Parathyroid adenoma (tissue), 2 donors: ENCODE measurements at regions not wholly inside any gene's neighbourhood (a gene's known extent, or its start where the extent isn't known, plus 50 kb on each side); places are given as distances from the start of the nearest gene placed in this dataset.

Experiments
- H2AFZ ChIP-seq: fragments of 300-600 bp; sonication (generic); one replicate; pipeline ENCODE4 v1.7.0; 2017; ENCODE audit warnings: antibody characterized with exemption, mild to moderate bottlenecking
- H3K27ac ChIP-seq: fragments of 300-600 bp; sonication (generic); one replicate; pipeline ENCODE4 v1.7.0; 2017
- H3K27me3 ChIP-seq: fragments of 300-600 bp; sonication (generic); one replicate; pipeline ENCODE4 v1.7.0; 2017; ENCODE audit warnings: low read length; ENCODE audit not compliant: control insufficient read depth, insufficient read depth
- H3K36me3 ChIP-seq: fragments of 300-600 bp; sonication (generic); one replicate; pipeline ENCODE4 v1.7.0; 2017; ENCODE audit warnings: low read length; ENCODE audit not compliant: control insufficient read depth, insufficient read depth
- H3K4me1 ChIP-seq: fragments of 300-600 bp; sonication (generic); one replicate; pipeline ENCODE4 v1.7.0; 2017; ENCODE audit warnings: control low read depth
- H3K4me2 ChIP-seq: fragments of 300-600 bp; sonication (generic); one replicate; pipeline ENCODE4 v1.7.0; 2017; ENCODE audit warnings: low read length
- H3K4me3 ChIP-seq: fragments of 300-600 bp; sonication (generic); one replicate; pipeline ENCODE4 v1.7.0; 2017; ENCODE audit warnings: low read depth, low read length
- H3K79me2 ChIP-seq: fragments of 300-600 bp; sonication (generic); one replicate; pipeline ENCODE4 v1.7.0; 2017; ENCODE audit warnings: control low read depth
- H3K9ac ChIP-seq: fragments of 300-600 bp; sonication (generic); one replicate; pipeline ENCODE4 v1.7.0; 2017; ENCODE audit warnings: mild to moderate bottlenecking
- H3K9me3 ChIP-seq: fragments of 300-600 bp; sonication (generic); one replicate; pipeline ENCODE4 v1.7.0; 2017; ENCODE audit warnings: low read length; ENCODE audit not compliant: control insufficient read depth
- CTCF ChIP-seq: fragments of 300-600 bp; sonication (generic); IDR thresholded peaks from one replicate; pipeline ENCODE4 v1.7.0; 2017; ENCODE audit warnings: antibody characterized with exemption, mild to moderate bottlenecking
- donor health status: primary hyperparathyroidism.

- Histone ChIP-seq H3K36me3 (no peaks in the 10 kb centered on the region), H3K9me3 (no peaks in the 10 kb centered on the region), H3K9ac (no peak overlapping the region), H3K4me3 (no peak overlapping the region), H2AFZ (no peak overlapping the region), H3K27ac (no peak overlapping the region), H3K79me2 (no peaks in the 10 kb centered on the region), H3K4me1 (no peaks in the 10 kb centered on the region), H3K4me2 (no peak overlapping the region), H3K27me3 (no peaks in the 10 kb centered on the region)
- TF ChIP-seq CTCF, result no peak
Measured at GRCh38 chr9:91144769-91145168, 216.9 kb downstream of the AUH start.

DNA sequence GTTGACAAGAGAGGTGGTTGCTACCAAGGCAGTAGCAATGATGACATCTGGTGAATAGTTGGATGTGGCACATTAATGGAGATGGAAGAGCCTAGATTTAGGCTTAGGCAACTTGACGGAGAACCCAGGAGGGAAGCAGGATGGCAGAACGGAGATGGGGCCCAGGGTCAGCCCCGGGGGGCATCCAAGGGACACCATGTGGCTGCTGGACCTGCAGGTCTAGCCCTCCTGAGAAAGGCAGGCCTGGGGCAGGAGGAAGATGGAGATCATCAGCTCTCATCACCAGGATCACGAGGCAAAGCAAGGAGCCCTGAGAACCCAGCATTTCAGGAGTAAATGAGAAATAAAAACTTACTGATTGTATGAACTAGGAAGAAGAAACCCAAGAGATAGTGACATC lies 216.2 kb downstream of the AUH start:
- no peak overlapping the region for H3K27ac ChIP-seq
- no peak for TF ChIP-seq CTCF
- H3K4me1 ChIP-seq, result no peaks in the 10 kb centered on the region
- H3K4me2 ChIP-seq, result no peak overlapping the region
- no peak overlapping the region for H3K4me3 ChIP-seq
- no peaks in the 10 kb centered on the region for H3K36me3 ChIP-seq
- no peak overlapping the region for H3K9ac ChIP-seq
- no peaks in the 10 kb centered on the region for H3K79me2 ChIP-seq
- no peak overlapping the region for H2AFZ ChIP-seq
- no peaks in the 10 kb centered on the region for H3K27me3 ChIP-seq
- no peaks in the 10 kb centered on the region for H3K9me3 ChIP-seq

GRCh38 chr9:91146391-91147019 lies 215.2 kb downstream of the AUH start:
- no peaks in the 10 kb centered on the region for H3K4me1 ChIP-seq
- H3K27me3 ChIP-seq, result no peaks in the 10 kb centered on the region
- H3K27ac ChIP-seq, result no peak overlapping the region

GRCh38 chr9:91147079-91147708 lies 214.5 kb downstream of the AUH start:
- Histone ChIP-seq H2AFZ (no peak overlapping the region), H3K79me2 (no peaks in the 10 kb centered on the region), H3K4me3 (no peak overlapping the region), H3K36me3 (no peaks in the 10 kb centered on the region), H3K4me1 (no peaks in the 10 kb centered on the region), H3K4me2 (no peak overlapping the region), H3K9me3 (no peaks in the 10 kb centered on the region), H3K27ac (no peak overlapping the region), H3K9ac (no peak overlapping the region), H3K27me3 (no peaks in the 10 kb centered on the region)
- no peak for TF ChIP-seq CTCF

More at GRCh38 chr9:91146391-91147019, 215.2 kb downstream of the AUH start:
- Histone ChIP-seq H3K79me2 (no peaks in the 10 kb centered on the region), H2AFZ (no peak overlapping the region), H3K4me3 (no peak overlapping the region), H3K9me3 (no peaks in the 10 kb centered on the region), H3K9ac (no peak overlapping the region), H3K4me2 (no peak overlapping the region), H3K36me3 (no peaks in the 10 kb centered on the region)
- TF ChIP-seq CTCF, result no peak

DNA sequence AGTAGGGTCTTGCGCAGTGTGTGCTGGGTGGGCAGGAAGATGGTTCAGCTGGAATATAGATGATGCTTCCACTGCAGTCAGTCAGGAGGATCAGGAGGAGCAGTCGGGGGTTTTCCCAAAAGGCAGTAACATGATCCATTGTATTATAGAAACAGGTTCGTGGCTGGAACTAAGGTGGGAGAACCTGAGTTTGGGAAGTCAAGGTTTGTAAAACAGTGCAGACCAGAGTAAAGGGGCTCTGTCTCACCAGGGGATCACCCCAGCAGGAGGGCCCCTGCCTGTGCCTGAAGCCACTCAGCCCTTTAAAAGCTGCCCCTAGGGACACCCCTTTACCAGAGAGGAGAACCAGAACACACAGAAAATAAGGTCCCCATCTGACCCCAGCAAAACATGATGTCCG lies 213.4 kb downstream of the AUH start:
- H3K9me3 ChIP-seq, result no peaks in the 10 kb centered on the region
- H3K79me2 ChIP-seq, result no peaks in the 10 kb centered on the region
- no peaks in the 10 kb centered on the region for H3K27me3 ChIP-seq
- no peak for TF ChIP-seq CTCF
- no peak overlapping the region for H2AFZ ChIP-seq
- no peaks in the 10 kb centered on the region for H3K36me3 ChIP-seq
- no peak overlapping the region for H3K4me2 ChIP-seq
- no peak overlapping the region for H3K4me3 ChIP-seq
- H3K27ac ChIP-seq, result no peak overlapping the region
- H3K9ac ChIP-seq, result no peak overlapping the region
- no peaks in the 10 kb centered on the region for H3K4me1 ChIP-seq
